K562 (cell line): ENCODE measurements at regions not wholly inside any gene's neighbourhood (a gene's known extent, or its start where the extent isn't known, plus 50 kb on each side); places are given as distances from the start of the nearest gene placed in this dataset.

Experiments
- ARID2 ChIP-seq: fragments of 450-650 bp; IDR thresholded peaks from 2 replicates; pipeline ENCODE4 v1.6.1; 2017; ENCODE audit warnings: antibody characterized with exemption, mild to moderate bottlenecking
- E4F1 ChIP-seq: fragments of 250-450 bp; sonication (Bioruptor Pico); IDR thresholded peaks from 2 replicates; pipeline ENCODE4 v1.5.0; 2021; ENCODE audit warnings: mild to moderate bottlenecking, borderline replicate concordance
- FOXK2 ChIP-seq, 2 experiments: fragments of 450-650 bp; IDR thresholded peaks in 1 of 2; conservative IDR thresholded peaks in 1 of 2; 2 replicates each; pipeline ENCODE4 v1.6.1; 2016; ENCODE audit warnings: low read depth in 2 of 2, mild to moderate bottlenecking in 1 of 2
- MTA2 ChIP-seq: fragments of 450-650 bp; IDR thresholded peaks from 2 replicates; pipeline ENCODE4 v1.6.1; 2016; ENCODE audit warnings: low read depth
- SMAD2 ChIP-seq: fragments of 150-350 bp; IDR thresholded peaks from 2 replicates; pipeline ENCODE4 v1.6.1; 2014; ENCODE audit warnings: low read depth, mild to moderate bottlenecking, low read length
- SPI1 ChIP-seq: IDR thresholded peaks from 2 replicates; pipeline ENCODE4 v1.6.1; 2011; ENCODE audit warnings: low read depth, low read length, control low read depth, borderline replicate concordance
- ZBTB40 ChIP-seq, 2 experiments: fragments of 450-650 bp in 1 of 2; sonication (generic) in 1 of 2; formaldehyde crosslinking in 1 of 2; IDR thresholded peaks; 2 replicates each; pipeline versions ENCODE4 v1.7.1 to v1.9.0; 2016 to 2022; ENCODE audit warnings: inconsistent platforms in 1 of 2, mild to moderate bottlenecking in 1 of 2, missing genetic modification reagents in 1 of 2
- ZNF507 ChIP-seq: conservative IDR thresholded peaks from 2 replicates; pipeline ENCODE4 v1.6.1; 2017; ENCODE audit warnings: missing genetic modification characterization, missing compliant biosample characterization
- ZNF780A ChIP-seq: fragments of 250-450 bp; sonication (Bioruptor Pico); IDR thresholded peaks from 2 replicates; pipeline ENCODE4 v1.5.0; 2021; ENCODE audit warnings: mild to moderate bottlenecking

DNA sequence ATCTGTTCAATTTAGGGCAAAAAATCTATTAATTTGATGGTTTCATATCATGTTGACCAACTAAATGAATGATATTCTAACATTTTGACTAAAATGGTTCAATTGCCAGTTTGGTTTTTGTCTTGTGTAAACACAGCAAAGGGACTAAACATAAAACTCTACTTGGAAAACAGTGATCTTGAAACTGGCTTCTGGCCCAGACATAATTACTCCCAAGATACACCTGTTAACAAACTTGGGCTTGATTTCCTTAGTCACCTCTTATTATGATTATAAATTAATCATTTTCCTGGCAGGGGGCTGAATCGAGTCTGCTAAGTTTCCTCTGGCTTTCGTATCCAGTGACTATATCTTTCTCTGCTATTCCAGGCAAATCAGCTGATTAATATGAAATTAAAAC, 78.0 kb upstream of the OXGR1 start:
- no peak for TF ChIP-seq ARID2
- TF ChIP-seq E4F1 = no peak
- no peak for TF ChIP-seq SMAD2
- TF ChIP-seq FOXK2 (conservative IDR thresholded peaks at IDR 0.05 in 1 of 2, IDR thresholded peaks at IDR 0.05 in 1 of 2; ENCODE audit: low read depth in 2 of 2) = no peak
- TF ChIP-seq ZNF780A = no peak
- TF ChIP-seq MTA2 = no peak
- TF ChIP-seq ZNF507 (tag) = no peak
- TF ChIP-seq ZBTB40 (IDR thresholded peaks at IDR 0.05) = no peak
- no peak for TF ChIP-seq ZBTB40 (CRISPR knock-in tag; IDR thresholded peaks at IDR 0.05)
- no peak for TF ChIP-seq SPI1
